Naive thymus-derived CD4-positive, alpha-beta T cell (primary cell): ENCODE measurements at regions not wholly inside any gene's neighbourhood (a gene's known extent, or its start where the extent isn't known, plus 50 kb on each side); places are given as distances from the start of the nearest gene placed in this dataset.

ENCODE experiments used
- ATAC-seq: fragments of 150-1000 bp; cut with Tn5 transposase; 2 replicates; pipeline ENCODE4 v1.10.0; 2021; ENCODE audit warnings: mild to moderate bottlenecking, moderate library complexity
- CTCF ChIA-PET: fragments of 350-600 bp; sonication (Branson Sonifier 250); formaldehyde crosslinking; loops from one replicate; lab custom pipeline; 2021; ENCODE audit warnings: antibody characterized with exemption; lab: Charles Lee
- POLR2A ChIA-PET: fragments of 350-600 bp; sonication (Branson Sonifier 250); formaldehyde crosslinking; loops from one replicate; lab custom pipeline; 2021; ENCODE audit warnings: antibody characterized with exemption, inconsistent platforms; lab: Charles Lee
- DNase-seq, 9 donors: peaks; one replicate each; pipeline versions ENCODE4 v3.0.0 to v3.0.0-alpha.2; 2020 to 2022; ENCODE audit warnings: mixed read lengths in 1 of 9
- H3K27ac ChIP-seq: one replicate; pipeline ENCODE4 v1.7.0; 2013; ENCODE audit warnings: mild to moderate bottlenecking, low read depth, low read length, moderate library complexity
- H3K27me3 ChIP-seq, 2 donors: one replicate each; pipeline ENCODE4 v1.7.0; 2013; ENCODE audit warnings: low read length in 2 of 2, mild to moderate bottlenecking in 2 of 2, moderate library complexity in 2 of 2; ENCODE audit not compliant: control insufficient read depth in 2 of 2, insufficient read depth in 2 of 2
- H3K36me3 ChIP-seq, 3 experiments: 1 replicate in 2 of 3; 2 replicates in 1 of 3; pipeline ENCODE4 v1.7.0; 2013; ENCODE audit warnings: low read length in 3 of 3, mild to moderate bottlenecking in 3 of 3, moderate library complexity in 1 of 3; ENCODE audit not compliant: insufficient read depth in 3 of 3, control insufficient read depth in 2 of 3
- H3K4me1 ChIP-seq, 2 donors: one replicate each; pipeline ENCODE4 v1.7.0; 2013; ENCODE audit warnings: low read length in 2 of 2, mild to moderate bottlenecking in 2 of 2, moderate library complexity in 1 of 2; ENCODE audit not compliant: control insufficient read depth in 2 of 2, insufficient read depth in 2 of 2
- H3K4me3 ChIP-seq: 2 replicates; pipeline ENCODE4 v1.7.0; 2013; ENCODE audit warnings: mild to moderate bottlenecking, low read length
- H3K9me3 ChIP-seq, 3 experiments: 1 replicate in 2 of 3; 2 replicates in 1 of 3; pipeline ENCODE4 v1.7.0; 2013; ENCODE audit warnings: low read length in 3 of 3; ENCODE audit not compliant: control insufficient read depth in 2 of 3
- H3K27ac Mint-ChIP-seq, 9 donors: one replicate each; pipeline ENCODE4 v1.8.0; 2020 to 2022; ENCODE audit warnings: mixed read lengths in 9 of 9, mild to moderate bottlenecking in 8 of 9, moderate library complexity in 5 of 9, inconsistent platforms in 2 of 9
- H3K27me3 Mint-ChIP-seq, 5 donors: one replicate each; pipeline ENCODE4 v1.8.0; 2021 to 2022; ENCODE audit warnings: mixed read lengths in 5 of 5, mild to moderate bottlenecking in 1 of 5
- H3K36me3 Mint-ChIP-seq, 5 donors: one replicate each; pipeline ENCODE4 v1.8.0; 2020 to 2022; ENCODE audit warnings: mixed read lengths in 5 of 5, mild to moderate bottlenecking in 3 of 5, inconsistent platforms in 1 of 5
- H3K4me1 Mint-ChIP-seq, 7 donors: one replicate each; pipeline ENCODE4 v1.8.0; 2020 to 2022; ENCODE audit warnings: mixed read lengths in 7 of 7, mild to moderate bottlenecking in 3 of 7, inconsistent platforms in 1 of 7
- H3K4me3 Mint-ChIP-seq, 10 donors: one replicate each; pipeline ENCODE4 v1.8.0; 2020 to 2022; ENCODE audit warnings: mild to moderate bottlenecking in 10 of 10, mixed read lengths in 10 of 10, moderate library complexity in 6 of 10, inconsistent platforms in 2 of 10
- H3K9me3 Mint-ChIP-seq, 11 donors: one replicate each; pipeline ENCODE4 v1.8.0; 2020 to 2022; ENCODE audit warnings: mixed read lengths in 11 of 11, mild to moderate bottlenecking in 4 of 11, inconsistent platforms in 1 of 11, moderate library complexity in 1 of 11
- intact Hi-C, 2 donors: fragments of 100-400 bp; cut with micrococcal nuclease; formaldehyde crosslinking; loops; one replicate each; pipeline ENCODE4 v1.15.1; 2023

- Histone ChIP-seq H3K27me3 (peaks cover 5 to 6% of the 10 kb centered on the region in 2 donors), H3K9me3 (no peaks in the 10 kb centered on the region), H3K4me3 (no peak overlapping the region), H3K4me1 (no peaks in the 10 kb centered on the region), H3K36me3 (no peaks in the 10 kb centered on the region), H3K27ac (no peak overlapping the region)
- peaks cover 0 to 3% (median 0%) of the 10 kb centered on the region in 11 donors for H3K9me3 Mint-ChIP-seq
- H3K4me3 Mint-ChIP-seq = no peak overlapping the region
- H3K36me3 Mint-ChIP-seq = no peaks in the 10 kb centered on the region
- H3K27me3 Mint-ChIP-seq = peaks cover 41 to 62% (median 51%) of the 10 kb centered on the region in 5 donors
- DNase-seq = no peak
- ATAC-seq = no peak
- peaks cover 0 to 23% (median 8%) of the 10 kb centered on the region in 7 donors for H3K4me1 Mint-ChIP-seq
- ChIA-PET POLR2A (no interaction called here), CTCF (no interaction called here)
- H3K27ac Mint-ChIP-seq = no peak overlapping the region
- intact Hi-C loops = no loop called here
Observed at GRCh38 chr10:50993771-50994251, 80.5 kb upstream of the PRKG1 start.

- intact Hi-C loops = no loop called here
Observed at GRCh38 chr10:50997461-50997860, 76.8 kb upstream of the PRKG1 start.

GRCh38 chr10:50999163-50999562, 75.1 kb upstream of the PRKG1 start:
- Mint-ChIP-seq H3K27me3 (peaks cover 14 to 31% (median 19%) of the 10 kb centered on the region in 5 donors), H3K9me3 (no peaks in the 10 kb centered on the region), H3K4me3 (no peak overlapping the region), H3K27ac (no peak overlapping the region), H3K4me1 (no peaks in the 10 kb centered on the region), H3K36me3 (no peaks in the 10 kb centered on the region)
- ATAC-seq = no peak
- CTCF ChIA-PET = no interaction called here
- POLR2A ChIA-PET = no interaction called here
- H3K4me3 ChIP-seq = no peak overlapping the region
- no peaks in the 10 kb centered on the region for H3K36me3 ChIP-seq
- H3K4me1 ChIP-seq = no peaks in the 10 kb centered on the region
- no peaks in the 10 kb centered on the region for H3K9me3 ChIP-seq
- intact Hi-C loops = no loop called here
- H3K27me3 ChIP-seq = no peaks in the 10 kb centered on the region
- no peak overlapping the region for H3K27ac ChIP-seq
- DNase-seq = no peak

More at GRCh38 chr10:50997461-50997860, 76.8 kb upstream of the PRKG1 start:
- Histone ChIP-seq H3K4me3 (no peak overlapping the region), H3K9me3 (no peaks in the 10 kb centered on the region), H3K27ac (no peak overlapping the region), H3K36me3 (no peaks in the 10 kb centered on the region), H3K27me3 (no peaks in the 10 kb centered on the region), H3K4me1 (no peaks in the 10 kb centered on the region)
- Mint-ChIP-seq H3K27me3 (peaks cover 29 to 46% (median 33%) of the 10 kb centered on the region in 5 donors), H3K9me3 (peaks cover 0 to 3% (median 0%) of the 10 kb centered on the region in 11 donors), H3K36me3 (no peaks in the 10 kb centered on the region), H3K4me3 (no peak overlapping the region), H3K27ac (no peak overlapping the region), H3K4me1 (peaks cover 0 to 8% (median 0%) of the 10 kb centered on the region in 7 donors)
- DNase-seq (no peak), ATAC-seq (no peak)
- ChIA-PET CTCF (no interaction called here), POLR2A (no interaction called here)

- no peak overlapping the region for H3K27ac Mint-ChIP-seq
- Histone ChIP-seq H3K27ac (no peak overlapping the region), H3K4me3 (no peak overlapping the region), H3K36me3 (no peaks in the 10 kb centered on the region), H3K9me3 (no peaks in the 10 kb centered on the region), H3K4me1 (no peaks in the 10 kb centered on the region), H3K27me3 (no peaks in the 10 kb centered on the region)
- ChIA-PET POLR2A (no interaction called here), CTCF (interaction anchor here (1.0 kb wide), 1 partner anchor 960 kb away, joined by 6 read pairs; no protein-coding TSS in a partner anchor)
- peaks cover 13 to 27% (median 15%) of the 10 kb centered on the region in 5 donors for H3K27me3 Mint-ChIP-seq
- intact Hi-C loops = loop anchor here in 1 of 2 donors (5.0 kb wide), 1 partner anchor 422 kb away; no protein-coding TSS in a partner anchor
- H3K4me1 Mint-ChIP-seq = no peaks in the 10 kb centered on the region
- no peaks in the 10 kb centered on the region for H3K9me3 Mint-ChIP-seq
- ATAC-seq = no peak
- no peak for DNase-seq
- H3K4me3 Mint-ChIP-seq = no peak overlapping the region
- H3K36me3 Mint-ChIP-seq = no peaks in the 10 kb centered on the region
Observed at GRCh38 chr10:51000164-51000563, 74.1 kb upstream of the PRKG1 start.

- Histone ChIP-seq H3K27ac (no peak overlapping the region), H3K9me3 (no peaks in the 10 kb centered on the region), H3K36me3 (no peaks in the 10 kb centered on the region), H3K4me1 (no peaks in the 10 kb centered on the region), H3K27me3 (no peaks in the 10 kb centered on the region), H3K4me3 (no peak overlapping the region)
- no peak for DNase-seq
- no peaks in the 10 kb centered on the region for H3K4me1 Mint-ChIP-seq
- H3K9me3 Mint-ChIP-seq = no peaks in the 10 kb centered on the region
- no peak for ATAC-seq
- ChIA-PET CTCF (interaction anchor here (1.0 kb wide), 1 partner anchor 959 kb away, joined by 6 read pairs; no protein-coding TSS in a partner anchor), POLR2A (no interaction called here)
- H3K4me3 Mint-ChIP-seq = no peak overlapping the region
- no peaks in the 10 kb centered on the region for H3K36me3 Mint-ChIP-seq
- intact Hi-C loops = loop anchor here (1.0 to 5.0 kb wide), 4 partner anchors 421 to 1214 kb away; no protein-coding TSS in a partner anchor
- H3K27me3 Mint-ChIP-seq = peaks cover 10 to 19% (median 14%) of the 10 kb centered on the region in 5 donors
- H3K27ac Mint-ChIP-seq = no peak overlapping the region
Observed at GRCh38 chr10:51000976-51001375, 73.3 kb upstream of the PRKG1 start.

GRCh38 chr10:51001587-51001986, 72.7 kb upstream of the PRKG1 start:
- Histone ChIP-seq H3K4me1 (no peaks in the 10 kb centered on the region), H3K27ac (no peak overlapping the region), H3K36me3 (no peaks in the 10 kb centered on the region), H3K9me3 (no peaks in the 10 kb centered on the region), H3K27me3 (no peaks in the 10 kb centered on the region), H3K4me3 (no peak overlapping the region)
- H3K4me3 Mint-ChIP-seq = no peak overlapping the region
- H3K4me1 Mint-ChIP-seq = no peaks in the 10 kb centered on the region
- ATAC-seq (no peak), DNase-seq (peak in 4 of 9 donors; percentile 4 to 12 (median 6))
- peaks cover 7 to 16% (median 11%) of the 10 kb centered on the region in 5 donors for H3K27me3 Mint-ChIP-seq
- no peaks in the 10 kb centered on the region for H3K36me3 Mint-ChIP-seq
- intact Hi-C loops = loop anchor here (1.0 to 5.0 kb wide), 4 partner anchors 421 to 1214 kb away; no protein-coding TSS in a partner anchor
- H3K9me3 Mint-ChIP-seq = no peaks in the 10 kb centered on the region
- ChIA-PET CTCF (no interaction called here), POLR2A (no interaction called here)
- H3K27ac Mint-ChIP-seq = no peak overlapping the region

GRCh38 chr10:51002469-51002868, 71.8 kb upstream of the PRKG1 start:
- ChIA-PET POLR2A (no interaction called here), CTCF (no interaction called here)
- Mint-ChIP-seq H3K4me1 (no peaks in the 10 kb centered on the region), H3K36me3 (no peaks in the 10 kb centered on the region), H3K4me3 (no peak overlapping the region), H3K27ac (no peak overlapping the region), H3K27me3 (peaks cover 4 to 11% (median 8%) of the 10 kb centered on the region in 5 donors), H3K9me3 (no peaks in the 10 kb centered on the region)
- Histone ChIP-seq H3K27ac (no peak overlapping the region), H3K4me1 (no peaks in the 10 kb centered on the region), H3K27me3 (no peaks in the 10 kb centered on the region), H3K4me3 (no peak overlapping the region), H3K36me3 (no peaks in the 10 kb centered on the region), H3K9me3 (no peaks in the 10 kb centered on the region)
- ATAC-seq = no peak
- DNase-seq = no peak
- intact Hi-C loops = loop anchor here in 1 of 2 donors (5.0 kb wide), 1 partner anchor 420 kb away; no protein-coding TSS in a partner anchor
